ENCODE measurements at regions not wholly inside any gene's neighbourhood (a gene's known extent, or its start where the extent isn't known, plus 50 kb on each side); places are given as distances from the start of the nearest gene placed in this dataset.

- H3K36me3 ChIP-seq = no peaks in the 10 kb centered on the region
- no peak for DNase-seq
- no peaks in the 10 kb centered on the region for H3K9me3 ChIP-seq
- no peak overlapping the region for H3K4me3 ChIP-seq
- no peaks in the 10 kb centered on the region for H3K27me3 ChIP-seq
These were observed 303.5 kb upstream of the KAZN start for GRCh38 chr1:14294860-14295536.

GRCh38 chr1:14296795-14297194 lies 301.7 kb upstream of the KAZN start:
- Histone ChIP-seq H3K27me3 (no peaks in the 10 kb centered on the region), H3K36me3 (no peaks in the 10 kb centered on the region), H3K9me3 (no peaks in the 10 kb centered on the region), H3K4me3 (no peak overlapping the region)
- DNase-seq = peak; percentile 43

- H3K4me3 ChIP-seq = no peak overlapping the region
- H3K9me3 ChIP-seq = no peaks in the 10 kb centered on the region
- H3K36me3 ChIP-seq = no peaks in the 10 kb centered on the region
- no peaks in the 10 kb centered on the region for H3K27me3 ChIP-seq
- no peak for DNase-seq
These were observed 301.1 kb upstream of the KAZN start for GRCh38 chr1:14297356-14297755.

GRCh38 chr1:14298806-14299205 lies 299.7 kb upstream of the KAZN start:
- no peak for DNase-seq
- Histone ChIP-seq H3K9me3 (no peaks in the 10 kb centered on the region), H3K27me3 (no peaks in the 10 kb centered on the region), H3K36me3 (no peaks in the 10 kb centered on the region), H3K4me3 (no peak overlapping the region)

GRCh38 chr1:14300991-14301703 lies 297.3 kb upstream of the KAZN start:
- Histone ChIP-seq H3K4me3 (no peak overlapping the region), H3K27me3 (no peaks in the 10 kb centered on the region), H3K36me3 (no peaks in the 10 kb centered on the region), H3K9me3 (no peaks in the 10 kb centered on the region)
- DNase-seq = peak; percentile 89

GRCh38 chr1:14301704-14302024 lies 296.8 kb upstream of the KAZN start:
- DNase-seq = no peak
- H3K27me3 ChIP-seq = no peaks in the 10 kb centered on the region
- H3K9me3 ChIP-seq = no peaks in the 10 kb centered on the region
- no peaks in the 10 kb centered on the region for H3K36me3 ChIP-seq
- H3K4me3 ChIP-seq = no peak overlapping the region

GRCh38 chr1:14302025-14302424 lies 296.5 kb upstream of the KAZN start:
- no peak for DNase-seq
- H3K36me3 ChIP-seq = no peaks in the 10 kb centered on the region
- H3K9me3 ChIP-seq = no peaks in the 10 kb centered on the region
- no peak overlapping the region for H3K4me3 ChIP-seq
- no peaks in the 10 kb centered on the region for H3K27me3 ChIP-seq

GRCh38 chr1:14303011-14303410 lies 295.5 kb upstream of the KAZN start:
- no peak overlapping the region for H3K4me3 ChIP-seq

GRCh38 chr1:14304381-14304865 lies 294.1 kb upstream of the KAZN start:
- no peak overlapping the region for H3K4me3 ChIP-seq
- no peaks in the 10 kb centered on the region for H3K9me3 ChIP-seq
- DNase-seq = peak; percentile 26
- H3K27me3 ChIP-seq = no peaks in the 10 kb centered on the region
- H3K36me3 ChIP-seq = no peaks in the 10 kb centered on the region

More at GRCh38 chr1:14303011-14303410, 295.5 kb upstream of the KAZN start:
- Histone ChIP-seq H3K27me3 (no peaks in the 10 kb centered on the region), H3K36me3 (no peaks in the 10 kb centered on the region), H3K9me3 (no peaks in the 10 kb centered on the region)
- no peak for DNase-seq

GRCh38 chr1:14308460-14308859 lies 290.0 kb upstream of the KAZN start:
- no peaks in the 10 kb centered on the region for H3K36me3 ChIP-seq
- DNase-seq = no peak
- H3K27me3 ChIP-seq = no peaks in the 10 kb centered on the region
- peaks cover 3% of the 10 kb centered on the region; the same call in 1 of the 2 replicates for H3K9me3 ChIP-seq
- no peak overlapping the region for H3K4me3 ChIP-seq

GRCh38 chr1:14309984-14310383 lies 288.5 kb upstream of the KAZN start:
- no peaks in the 10 kb centered on the region for H3K36me3 ChIP-seq
- no peaks in the 10 kb centered on the region for H3K27me3 ChIP-seq
- DNase-seq = no peak
- H3K9me3 ChIP-seq = peaks cover 3% of the 10 kb centered on the region; the same call in 1 of the 2 replicates
- H3K4me3 ChIP-seq = no peak overlapping the region

GRCh38 chr1:14310476-14310875 lies 288.0 kb upstream of the KAZN start:
- DNase-seq = no peak
- peaks cover 3% of the 10 kb centered on the region; the same call in 1 of the 2 replicates for H3K9me3 ChIP-seq
- no peaks in the 10 kb centered on the region for H3K36me3 ChIP-seq
- no peaks in the 10 kb centered on the region for H3K27me3 ChIP-seq
- H3K4me3 ChIP-seq = no peak overlapping the region

GRCh38 chr1:14313731-14314431 lies 284.6 kb upstream of the KAZN start:
- Histone ChIP-seq H3K27me3 (no peaks in the 10 kb centered on the region), H3K9me3 (peaks cover 5% of the 10 kb centered on the region; the same call in 1 of the 2 replicates), H3K36me3 (no peaks in the 10 kb centered on the region), H3K4me3 (no peak overlapping the region)
- no peak for DNase-seq

- H3K4me3 ChIP-seq = no peak overlapping the region
- no peak for DNase-seq
- no peaks in the 10 kb centered on the region for H3K36me3 ChIP-seq
- H3K27me3 ChIP-seq = no peaks in the 10 kb centered on the region
- H3K9me3 ChIP-seq = peaks cover 4% of the 10 kb centered on the region; the same call in 1 of the 2 replicates
These were observed 279.7 kb upstream of the KAZN start for GRCh38 chr1:14318830-14319229.

- no peaks in the 10 kb centered on the region for H3K36me3 ChIP-seq
- H3K9me3 ChIP-seq = peaks cover 4% of the 10 kb centered on the region; the same call in 1 of the 2 replicates
- DNase-seq = peak; percentile 70
- H3K27me3 ChIP-seq = no peaks in the 10 kb centered on the region
- H3K4me3 ChIP-seq = no peak overlapping the region
These were observed 278.0 kb upstream of the KAZN start for GRCh38 chr1:14320518-14320917.

GRCh38 chr1:14320986-14321385 lies 277.5 kb upstream of the KAZN start:
- H3K27me3 ChIP-seq = no peaks in the 10 kb centered on the region
- H3K36me3 ChIP-seq = no peaks in the 10 kb centered on the region
- no peak for DNase-seq
- no peak overlapping the region for H3K4me3 ChIP-seq
- H3K9me3 ChIP-seq = peaks cover 3% of the 10 kb centered on the region; the same call in 1 of the 2 replicates

GRCh38 chr1:14321422-14321821 lies 277.1 kb upstream of the KAZN start:
- no peak for DNase-seq
- no peaks in the 10 kb centered on the region for H3K27me3 ChIP-seq
- H3K36me3 ChIP-seq = no peaks in the 10 kb centered on the region
- no peak overlapping the region for H3K4me3 ChIP-seq
- peaks cover 2% of the 10 kb centered on the region; the same call in 1 of the 2 replicates for H3K9me3 ChIP-seq

Measured in MG63 (cell line).